Kidney (tissue), 13 donors: ENCODE measurements at regions not wholly inside any gene's neighbourhood (a gene's known extent, or its start where the extent isn't known, plus 50 kb on each side); places are given as distances from the start of the nearest gene placed in this dataset.

Experiments used
- DNase-seq, 5 donors: peaks; one replicate each; pipeline ENCODE4 v3.0.0-alpha.2; 2013 to 2020
- FAIRE-seq: peaks from 2 replicates; lab custom pipeline; 2012; peaks lifted over from hg19 to GRCh38; lab: Jason Lieb, UNC
- H3K27ac ChIP-seq, 2 donors: one replicate each; pipeline ENCODE4 v1.7.0; 2013; ENCODE audit warnings: low read depth in 2 of 2, low read length in 2 of 2, inconsistent platforms in 1 of 2
- H3K27me3 ChIP-seq: one replicate; pipeline ENCODE4 v1.7.1; 2013; ENCODE audit warnings: low read length, inconsistent platforms; ENCODE audit not compliant: control insufficient read depth, insufficient read depth
- H3K36me3 ChIP-seq, 3 donors: one replicate each; pipeline versions ENCODE4 v1.7.0 to v1.7.1; 2013; ENCODE audit warnings: low read length in 3 of 3, control low read depth in 1 of 3, inconsistent platforms in 1 of 3; ENCODE audit not compliant: insufficient read depth in 3 of 3, control insufficient read depth in 2 of 3
- H3K4me1 ChIP-seq, 3 donors: one replicate each; pipeline versions ENCODE4 v1.7.0 to v1.7.1; 2013; ENCODE audit warnings: low read length in 3 of 3, inconsistent platforms in 1 of 3, low read depth in 1 of 3; ENCODE audit not compliant: control insufficient read depth in 2 of 3, insufficient read depth in 2 of 3
- H3K4me3 ChIP-seq, 3 donors: one replicate each; pipeline versions ENCODE4 v1.7.0 to v1.8.1; 2013; ENCODE audit warnings: low read length in 3 of 3, control low read depth in 1 of 3, inconsistent platforms in 1 of 3
- H3K9ac ChIP-seq, 3 donors: one replicate each; pipeline versions ENCODE4 v1.7.0 to v1.7.1; 2013; ENCODE audit warnings: low read length in 3 of 3, control low read depth in 1 of 3, inconsistent platforms in 1 of 3
- H3K9me3 ChIP-seq, 3 donors: one replicate each; pipeline versions ENCODE4 v1.7.0 to v1.7.1; 2013; ENCODE audit warnings: low read length in 3 of 3, control low read depth in 1 of 3, inconsistent platforms in 1 of 3; ENCODE audit not compliant: control insufficient read depth in 2 of 3, insufficient read depth in 1 of 3
- CTCF ChIP-seq: IDR thresholded peaks from 3 replicates; pipeline ENCODE4 v1.5.1; 2012; ENCODE audit warnings: mild to moderate bottlenecking, moderate library complexity, borderline replicate concordance; ENCODE audit not compliant: insufficient read depth; ENCODE audit errors: extremely low read depth
- intact Hi-C: fragments of 100-400 bp; cut with DNase I; formaldehyde crosslinking; loops from one replicate; pipeline ENCODE4 v1.11.1; 2022
- donor health status: control.
- donor health status: control.
- donor health status: control.
- donor health status: control.
- donor health status: control.
- donor health status: DM: yes; HTN: yes; CAD: no.
- donor health status: Normal renal cell carcinoma (clear cell type).

GRCh38 chr17:69764146-69764545 lies 310.9 kb upstream of the KCNJ16 start:
- Histone ChIP-seq H3K27me3 (no peaks in the 10 kb centered on the region), H3K9me3 (no peaks in the 10 kb centered on the region), H3K4me3 (no peak overlapping the region), H3K9ac (no peak overlapping the region), H3K4me1 (peaks cover 0 to 4% (median 0%) of the 10 kb centered on the region in 3 donors), H3K36me3 (no peaks in the 10 kb centered on the region), H3K27ac (no peak overlapping the region)
- no peak for DNase-seq
- TF ChIP-seq CTCF = no peak
- FAIRE-seq = no peak
- intact Hi-C loops = no loop called here

GRCh38 chr17:69769050-69769449 lies 306.0 kb upstream of the KCNJ16 start:
- intact Hi-C loops = no loop called here
- no peaks in the 10 kb centered on the region for H3K4me1 ChIP-seq
- no peak for DNase-seq
- no peaks in the 10 kb centered on the region for H3K9me3 ChIP-seq
- no peaks in the 10 kb centered on the region for H3K36me3 ChIP-seq
- no peak overlapping the region for H3K9ac ChIP-seq
- no peak overlapping the region for H3K27ac ChIP-seq
- H3K4me3 ChIP-seq = no peak overlapping the region
- no peak for FAIRE-seq
- TF ChIP-seq CTCF = no peak
- no peaks in the 10 kb centered on the region for H3K27me3 ChIP-seq

- Histone ChIP-seq H3K9me3 (no peaks in the 10 kb centered on the region), H3K9ac (no peak overlapping the region), H3K27ac (no peak overlapping the region), H3K36me3 (no peaks in the 10 kb centered on the region), H3K4me3 (no peak overlapping the region), H3K27me3 (no peaks in the 10 kb centered on the region), H3K4me1 (no peaks in the 10 kb centered on the region)
- no peak for DNase-seq
- TF ChIP-seq CTCF = no peak
- intact Hi-C loops = no loop called here
- peak; percentile 6 for FAIRE-seq
Observed at GRCh38 chr17:69773081-69773480, 301.9 kb upstream of the KCNJ16 start.
